ENCODE measurements at regions not wholly inside any gene's neighbourhood (a gene's known extent, or its start where the extent isn't known, plus 50 kb on each side); places are given as distances from the start of the nearest gene placed in this dataset.

- DNase-seq (ENCODE audit: low spot score): no peak
- TF ChIP-seq CTCF (IDR thresholded peaks at IDR 0.05; ENCODE audit: low read depth, low read length, missing input control) (no peak), ZBTB33 (IDR thresholded peaks at IDR 0.05) (no peak), REST (IDR thresholded peaks at IDR 0.05) (no peak), SP1 (IDR thresholded peaks at IDR 0.05) (no peak), YY1 (IDR thresholded peaks at IDR 0.05) (no peak), JUND (IDR thresholded peaks at IDR 0.05) (no peak), GABPA (IDR thresholded peaks at IDR 0.05 in 1 of 2, conservative IDR thresholded peaks at IDR 0.05 in 1 of 2) (no peak), NR2F2 (IDR thresholded peaks at IDR 0.05) (no peak), HNF4A (conservative IDR thresholded peaks at IDR 0.05) (no peak), MAX (IDR thresholded peaks at IDR 0.05) (no peak), FOXA2 (IDR thresholded peaks at IDR 0.05) (no peak), RXRA (IDR thresholded peaks at IDR 0.05) (no peak), EGR1 (IDR thresholded peaks at IDR 0.05; ENCODE audit: low read depth in 2 of 2) (no peak), FOXA1 (IDR thresholded peaks at IDR 0.05) (no peak), HNF4G (IDR thresholded peaks at IDR 0.05) (no peak), ATF3 (IDR thresholded peaks at IDR 0.05) (no peak), RAD21 (IDR thresholded peaks at IDR 0.05) (no peak), TAF1 (conservative IDR thresholded peaks at IDR 0.05) (no peak)
Measured at GRCh38 chr22:25511725-25512124, 52.8 kb upstream of the GRK3 start.

More at GRCh38 chr22:25511725-25512124, 52.8 kb upstream of the GRK3 start:
- Histone ChIP-seq H3K36me3 (ENCODE audit: control insufficient read depth in 4 of 4, insufficient read depth in 3 of 4, low read depth in 1 of 4, low read length in 3 of 4) (peaks cover 0 to 3% (median 0%) of the 10 kb centered on the region in 4 donors), H3K4me3 (ENCODE audit: low read depth in 1 of 3, low read length in 3 of 3) (no peak overlapping the region), H3K9ac (ENCODE audit: low read depth in 1 of 2, low read length in 2 of 2) (no peak overlapping the region), H3K4me1 (ENCODE audit: control insufficient read depth in 4 of 4, insufficient read depth in 4 of 4, low read length in 3 of 4) (no peaks in the 10 kb centered on the region), H3K9me3 (ENCODE audit: control insufficient read depth in 4 of 4, low read length in 3 of 4) (peaks cover 0 to 2% (median 0%) of the 10 kb centered on the region in 4 donors), H3K27ac (ENCODE audit: low read depth in 1 of 2, low read length in 2 of 2) (no peak overlapping the region), H3K27me3 (ENCODE audit: control insufficient read depth in 4 of 4, insufficient read depth in 4 of 4, low read length in 3 of 4) (no peaks in the 10 kb centered on the region)
- 91% methylated on average over 3 of the region's 3 CpGs for WGBS
